GM12878 (cell line): ENCODE measurements at regions not wholly inside any gene's neighbourhood (a gene's known extent, or its start where the extent isn't known, plus 50 kb on each side); places are given as distances from the start of the nearest gene placed in this dataset.

Experiments
- ATAC-seq: fragments of 200-7000 bp; cut with Tn5 transposase; 3 replicates; pipeline ENCODE4 v1.9.1; 2020; ENCODE audit warnings: mild to moderate bottlenecking, moderate library complexity
- BruUV-seq: library from RNA; stranded (reverse); fragments of 400-500 nt; replicated peaks from 2 replicates; lab custom pipeline; 2021; lab: Mats Ljungman, UMichigan
- CTCF ChIA-PET: fragments of 300-600 bp; sonication (Branson Sonifier 250); formaldehyde crosslinking; extraction: SDS; loops from one replicate; lab custom pipeline; 2021; ENCODE audit warnings: inconsistent platforms; lab: Yijun Ruan, JAX
- POLR2A ChIA-PET: fragments of 350-600 bp; formaldehyde crosslinking; extraction: SDS; loops from one replicate; lab custom pipeline; 2021; ENCODE audit warnings: inconsistent platforms; lab: Charles Lee
- RAD21 ChIA-PET: fragments of 300-600 bp; sonication (Branson Sonifier 250); formaldehyde crosslinking; loops from one replicate; lab custom pipeline; 2023; ENCODE audit warnings: antibody characterized with exemption; ENCODE audit not compliant: unreplicated experiment; lab: Charles Lee
- SMC1A ChIA-PET: fragments of 300-600 bp; sonication (Branson Sonifier 250); formaldehyde crosslinking; loops from one replicate; lab custom pipeline; 2023; ENCODE audit not compliant: unreplicated experiment, uncharacterized antibody; lab: Charles Lee
- DNase-seq: peaks from one replicate; pipeline ENCODE4 v3.0.0-alpha.2; 2011; ENCODE audit warnings: low read depth, low spot score
- FAIRE-seq: peaks from 3 replicates; lab custom pipeline; 2011; peaks lifted over from hg19 to GRCh38; lab: Jason Lieb, UNC
- H2AFZ ChIP-seq: 2 replicates; pipeline ENCODE4 v1.6.0; 2011; ENCODE audit warnings: low read depth, low read length, control low read depth; ENCODE audit not compliant: control insufficient read depth
- H3K27ac ChIP-seq: 2 replicates; pipeline ENCODE4 v1.5.1; 2011; ENCODE audit warnings: control low read depth; ENCODE audit not compliant: control insufficient read depth, insufficient read depth
- H3K27me3 ChIP-seq, 2 experiments: replicated peaks in 1 of 2; 2 replicates each; pipeline versions ENCODE4 v1.6.0 to v1.6.1; 2011; ENCODE audit warnings: low read length in 1 of 2; ENCODE audit not compliant: control insufficient read depth in 2 of 2, insufficient read depth in 2 of 2
- H3K36me3 ChIP-seq, 2 experiments: 2 replicates each; pipeline ENCODE4 v1.5.1; 2011; ENCODE audit warnings: low read length in 1 of 2; ENCODE audit not compliant: control insufficient read depth in 2 of 2, insufficient read depth in 2 of 2
- H3K4me1 ChIP-seq: 2 replicates; pipeline ENCODE4 v1.6.1; 2011; ENCODE audit warnings: mild to moderate bottlenecking, low read length, moderate library complexity, mixed read lengths; ENCODE audit not compliant: control insufficient read depth, insufficient read depth
- H3K4me2 ChIP-seq: 2 replicates; pipeline ENCODE4 v1.6.0; 2011; ENCODE audit warnings: control low read depth; ENCODE audit not compliant: control insufficient read depth, insufficient read depth
- H3K4me3 ChIP-seq: fragments of 200-600 bp; sonication (generic); 2 replicates; pipeline ENCODE4 v1.5.1; 2016
- H3K79me2 ChIP-seq: 2 replicates; pipeline ENCODE4 v1.6.0; 2011; ENCODE audit warnings: low read length; ENCODE audit not compliant: control insufficient read depth, insufficient read depth
- H3K9ac ChIP-seq: 2 replicates; pipeline ENCODE4 v1.8.0; 2011; ENCODE audit warnings: low read length, control low read depth, mixed read lengths; ENCODE audit not compliant: control insufficient read depth, insufficient read depth
- H3K9me3 ChIP-seq: replicated peaks from 3 replicates; pipeline ENCODE4 v1.5.1; 2011; ENCODE audit warnings: mild to moderate bottlenecking, low read length; ENCODE audit not compliant: control insufficient read depth, insufficient read depth
- H4K20me1 ChIP-seq: 2 replicates; pipeline ENCODE4 v1.6.0; 2011; ENCODE audit not compliant: control insufficient read depth, insufficient read depth
- HCFC1 ChIP-seq: fragments of 150-350 bp; IDR thresholded peaks from 2 replicates; pipeline ENCODE4 v1.6.1; 2014; ENCODE audit warnings: low read length
- HDAC6 ChIP-seq: fragments of 200-600 bp; sonication (generic); IDR thresholded peaks from one replicate; pipeline ENCODE4 v1.8.0; 2017; ENCODE audit warnings: antibody characterized with exemption; ENCODE audit not compliant: unreplicated experiment
- KDM1A ChIP-seq: fragments of 200-600 bp; sonication (generic); IDR thresholded peaks from 2 replicates; pipeline ENCODE4 v1.6.1; 2016; ENCODE audit warnings: borderline replicate concordance
- MXI1 ChIP-seq: fragments of 150-350 bp; IDR thresholded peaks from 2 replicates; pipeline ENCODE4 v1.6.1; 2011; ENCODE audit warnings: low read depth, mild to moderate bottlenecking, inconsistent platforms, low read length, improper control_type of control experiment
- NBN ChIP-seq: fragments of 450-650 bp; IDR thresholded peaks from 2 replicates; pipeline ENCODE4 v1.6.1; 2016
- NFYA ChIP-seq: IDR thresholded peaks from 2 replicates; pipeline ENCODE4 v1.6.1; 2011; ENCODE audit warnings: low read depth, mild to moderate bottlenecking, low read length, improper control_type of control experiment, borderline replicate concordance
- RFX5 ChIP-seq: IDR thresholded peaks from 2 replicates; pipeline ENCODE4 v1.6.1; 2011; ENCODE audit warnings: low read depth, low read length, improper control_type of control experiment
- SREBF1 ChIP-seq: IDR thresholded peaks from 2 replicates; pipeline ENCODE4 v1.6.1; 2012; ENCODE audit warnings: mild to moderate bottlenecking, low read length
- SUPT20H ChIP-seq: IDR thresholded peaks from 2 replicates; pipeline ENCODE4 v1.6.1; 2011; ENCODE audit warnings: low read depth, mild to moderate bottlenecking, low read length, moderate library complexity, borderline replicate concordance; ENCODE audit not compliant: control insufficient read depth
- WGBS: methylation state at CpG from one replicate; pipeline ENCODE4 v1.1.6; 2016; ENCODE audit warnings: low lambda C conversion rate; ENCODE audit not compliant: insufficient replicate concordance, insufficient coverage; ENCODE audit errors: missing lambda C conversion rate; 5-methylcytosine and 5-hydroxymethylcytosine counted together
- in situ Hi-C: fragments of 300-500 bp; cut with MboI; formaldehyde crosslinking; loops from 9 replicates; pipeline ENCODE4 v1.14.3; 2018; ENCODE audit warnings: mixed read lengths
- intact Hi-C: fragments of 100-400 bp; cut with micrococcal nuclease; formaldehyde crosslinking; loops from one replicate; pipeline ENCODE4 v1.14.2; 2022; ENCODE audit not compliant: unreplicated experiment
- TF ChIP-seq, protein P1 (sequence below), 3 experiments: IDR thresholded peaks in 2 of 3; conservative IDR thresholded peaks in 1 of 3; 2 replicates each; pipeline ENCODE4 v1.5.1; 2011; ENCODE audit warnings: low read depth in 3 of 3, low read length in 3 of 3, mild to moderate bottlenecking in 3 of 3, control low read depth in 2 of 3, moderate library complexity in 2 of 3, inconsistent platforms in 1 of 3, mixed read lengths in 1 of 3; ENCODE audit not compliant: control insufficient read depth in 2 of 3, insufficient read depth in 1 of 3; ENCODE audit errors: extremely low read depth in 1 of 3

DNA sequence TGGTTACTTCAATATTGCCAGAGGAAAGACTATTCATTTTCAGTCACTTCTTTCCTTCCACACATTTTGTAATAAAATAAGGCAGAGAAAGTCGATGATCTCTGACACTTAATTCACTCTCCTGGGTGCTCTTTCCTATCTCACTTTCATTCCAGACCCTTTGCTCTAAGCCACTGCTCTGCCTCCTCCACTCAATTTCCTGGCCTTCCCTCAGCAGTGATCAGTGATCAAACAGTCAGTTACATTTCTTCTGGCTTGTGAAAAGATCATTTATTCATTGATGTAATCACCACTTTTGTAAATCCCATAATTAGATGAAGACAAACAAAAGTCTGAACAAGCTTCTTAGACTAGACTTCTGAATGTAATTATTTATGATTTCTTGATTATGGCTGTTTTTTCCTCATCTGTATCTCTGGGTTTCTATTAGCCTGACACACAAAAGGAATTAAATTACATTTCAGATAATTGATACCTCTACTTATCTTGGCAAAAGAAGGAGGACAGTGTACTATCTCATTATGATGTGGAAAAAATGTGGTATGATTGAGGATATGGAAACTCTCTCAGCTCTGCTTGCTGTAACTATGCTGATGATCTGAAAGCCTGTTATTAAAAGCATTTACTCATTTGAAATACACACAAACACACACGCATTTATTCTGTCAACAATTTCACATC is 1102.3 kb downstream of the GRM8 start:
- H3K9me3 ChIP-seq = no peaks in the 10 kb centered on the region
- TF ChIP-seq RFX5 = no peak
- no peaks in the 10 kb centered on the region for H3K36me3 ChIP-seq
- FAIRE-seq (no peak), DNase-seq (no peak), ATAC-seq (no peak)
- SMC1A ChIA-PET = interaction anchor here (0.8 kb wide), 1 partner anchor 248 kb away, joined by 3 read pairs; no protein-coding TSS in a partner anchor
- in situ Hi-C loops (no loop called here), intact Hi-C loops (no loop called here)
- no peak overlapping the region for H3K4me2 ChIP-seq
- BruUV-seq = no TSS peak
- WGBS = 41% methylated on average over 2 of the region's 2 CpGs
- H3K27ac ChIP-seq = no peak overlapping the region
- H2AFZ ChIP-seq = no peak overlapping the region
- H3K27me3 ChIP-seq = no peaks in the 10 kb centered on the region
- H3K79me2 ChIP-seq = no peaks in the 10 kb centered on the region
- H4K20me1 ChIP-seq = no peaks in the 10 kb centered on the region
- CTCF ChIA-PET = no interaction called here
- H3K4me1 ChIP-seq = no peaks in the 10 kb centered on the region
- H3K4me3 ChIP-seq = no peak overlapping the region
- POLR2A ChIA-PET = no interaction called here
- RAD21 ChIA-PET = no interaction called here
- H3K9ac ChIP-seq = no peak overlapping the region

DNA sequence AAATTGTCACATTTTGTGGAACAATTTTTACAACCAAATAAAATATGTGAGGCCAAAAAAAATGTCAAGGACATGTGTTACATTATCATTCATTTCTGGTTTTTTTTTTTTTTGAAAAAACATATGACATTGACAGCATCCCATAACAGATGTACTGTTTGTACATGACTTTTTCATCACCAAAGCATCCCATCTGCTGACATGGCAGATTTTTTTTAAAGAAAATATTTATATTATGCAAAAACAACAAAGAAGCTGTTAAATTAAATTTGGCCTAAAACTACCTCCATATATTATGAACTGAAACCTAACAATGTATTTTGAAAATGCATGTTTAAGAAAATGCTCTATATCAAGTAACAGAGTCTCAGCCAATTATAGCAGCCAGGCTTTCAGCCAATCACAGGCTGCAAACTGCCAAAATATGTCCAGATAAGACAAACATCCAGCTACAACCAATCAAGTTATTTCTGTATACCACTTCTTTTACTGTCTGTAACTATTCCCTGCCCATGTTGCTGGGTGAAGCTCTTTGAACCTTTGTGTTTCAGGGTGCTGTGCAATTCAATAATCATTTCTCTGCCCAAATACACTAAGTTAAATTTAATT is 1111.8 kb downstream of the GRM8 start:
- Histone ChIP-seq H3K27ac (no peak overlapping the region), H3K4me2 (no peak overlapping the region), H3K4me3 (no peak overlapping the region), H3K4me1 (no peaks in the 10 kb centered on the region), H3K9ac (no peak overlapping the region), H3K27me3 (no peaks in the 10 kb centered on the region), H3K79me2 (no peaks in the 10 kb centered on the region), H3K36me3 (no peaks in the 10 kb centered on the region)
- DNase-seq (no peak), ATAC-seq (no peak), FAIRE-seq (no peak)
- POLR2A ChIA-PET = no interaction called here
- no TSS peak for BruUV-seq
- intact Hi-C loops = no loop called here
- in situ Hi-C loops = no loop called here
- TF ChIP-seq SUPT20H (no peak), HCFC1 (no peak), NFYA (no peak), NBN (no peak), KDM1A (no peak), SREBF1 (no peak), HDAC6 (no peak), MXI1 (no peak)
- TF ChIP-seq, protein P1, sequence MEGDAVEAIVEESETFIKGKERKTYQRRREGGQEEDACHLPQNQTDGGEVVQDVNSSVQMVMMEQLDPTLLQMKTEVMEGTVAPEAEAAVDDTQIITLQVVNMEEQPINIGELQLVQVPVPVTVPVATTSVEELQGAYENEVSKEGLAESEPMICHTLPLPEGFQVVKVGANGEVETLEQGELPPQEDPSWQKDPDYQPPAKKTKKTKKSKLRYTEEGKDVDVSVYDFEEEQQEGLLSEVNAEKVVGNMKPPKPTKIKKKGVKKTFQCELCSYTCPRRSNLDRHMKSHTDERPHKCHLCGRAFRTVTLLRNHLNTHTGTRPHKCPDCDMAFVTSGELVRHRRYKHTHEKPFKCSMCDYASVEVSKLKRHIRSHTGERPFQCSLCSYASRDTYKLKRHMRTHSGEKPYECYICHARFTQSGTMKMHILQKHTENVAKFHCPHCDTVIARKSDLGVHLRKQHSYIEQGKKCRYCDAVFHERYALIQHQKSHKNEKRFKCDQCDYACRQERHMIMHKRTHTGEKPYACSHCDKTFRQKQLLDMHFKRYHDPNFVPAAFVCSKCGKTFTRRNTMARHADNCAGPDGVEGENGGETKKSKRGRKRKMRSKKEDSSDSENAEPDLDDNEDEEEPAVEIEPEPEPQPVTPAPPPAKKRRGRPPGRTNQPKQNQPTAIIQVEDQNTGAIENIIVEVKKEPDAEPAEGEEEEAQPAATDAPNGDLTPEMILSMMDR (IDR thresholded peaks at IDR 0.05 in 2 of 3, conservative IDR thresholded peaks at IDR 0.05 in 1 of 3; ENCODE audit: control insufficient read depth in 2 of 3, extremely low read depth in 1 of 3, insufficient read depth in 1 of 3, low read depth in 3 of 3, low read length in 3 of 3) = no peak
- TF ChIP-seq, all 136 proteins: peak for 0
- no peaks in the 10 kb centered on the region for H3K9me3 ChIP-seq
- RAD21 ChIA-PET = no interaction called here
- CTCF ChIA-PET = interaction anchor here (0.5 to 1.8 kb wide), 3 partner anchors 13 to 655 kb away, joined by 3 to 6 read pairs (median 4); no protein-coding TSS in a partner anchor
- no peaks in the 10 kb centered on the region for H4K20me1 ChIP-seq
- H2AFZ ChIP-seq = no peak overlapping the region
- SMC1A ChIA-PET = interaction anchor here (0.6 to 1.6 kb wide), 2 partner anchors 104 to 651 kb away, joined by 3 read pairs; no protein-coding TSS in a partner anchor
